ENCODE measurements at regions not wholly inside any gene's neighbourhood (a gene's known extent, or its start where the extent isn't known, plus 50 kb on each side); places are given as distances from the start of the nearest gene placed in this dataset.

GRCh38 chr3:124094496-124094895, 102.6 kb upstream of the ROPN1 start:
- no peak for DNase-seq

- no peak for DNase-seq
These were observed 105.6 kb upstream of the ROPN1 start for GRCh38 chr3:124097362-124098131.

- DNase-seq: no peak
These were observed 109.7 kb upstream of the ROPN1 start for GRCh38 chr3:124101643-124102042.

GRCh38 chr3:124107104-124107890, 115.4 kb upstream of the ROPN1 start:
- DNase-seq: no peak

- DNase-seq: no peak
These were observed 116.5 kb upstream of the ROPN1 start for GRCh38 chr3:124108446-124108845.

- no peak for DNase-seq
These were observed 121.6 kb upstream of the ROPN1 start for GRCh38 chr3:124113485-124113884.

- no peak for DNase-seq
These were observed 123.4 kb upstream of the ROPN1 start for GRCh38 chr3:124115279-124115678.

- DNase-seq: no peak
These were observed 124.0 kb upstream of the ROPN1 start for GRCh38 chr3:124115956-124116355.

- no peak for DNase-seq
These were observed 125.0 kb upstream of the ROPN1 start for GRCh38 chr3:124116906-124117305.

GRCh38 chr3:124117486-124117885, 125.6 kb upstream of the ROPN1 start:
- DNase-seq: no peak

- no peak for DNase-seq
These were observed 126.5 kb upstream of the ROPN1 start for GRCh38 chr3:124118397-124118796.

GRCh38 chr3:124119056-124119716, 127.3 kb upstream of the ROPN1 start:
- DNase-seq: no peak

GRCh38 chr3:124121379-124122312, 129.7 kb upstream of the ROPN1 start:
- no peak for DNase-seq

GRCh38 chr3:124125315-124125714, 133.4 kb upstream of the ROPN1 start:
- DNase-seq: no peak

- no peak for DNase-seq
These were observed 134.6 kb upstream of the ROPN1 start for GRCh38 chr3:124126436-124127023.

- no peak for DNase-seq
These were observed 139.2 kb upstream of the ROPN1 start for GRCh38 chr3:124131158-124131557.

- no peak for DNase-seq
These were observed 139.7 kb upstream of the ROPN1 start for GRCh38 chr3:124131580-124131979.

- DNase-seq: no peak
These were observed 140.9 kb upstream of the ROPN1 start for GRCh38 chr3:124132813-124133212.

- DNase-seq: no peak
These were observed 141.5 kb upstream of the ROPN1 start for GRCh38 chr3:124133366-124133940.

GRCh38 chr3:124137216-124137615, 145.3 kb upstream of the ROPN1 start:
- peak; percentile 94 for DNase-seq

GRCh38 chr3:124138148-124138547, 146.2 kb upstream of the ROPN1 start:
- DNase-seq: no peak

- no peak for DNase-seq
These were observed 148.8 kb upstream of the ROPN1 start for GRCh38 chr3:124140746-124141145.

Measured in NCI-H2029 treated with DMSO at 0.1 percent for 48 hours (cell line).